ENCODE measurements at regions not wholly inside any gene's neighbourhood (a gene's known extent, or its start where the extent isn't known, plus 50 kb on each side); places are given as distances from the start of the nearest gene placed in this dataset.

DNA sequence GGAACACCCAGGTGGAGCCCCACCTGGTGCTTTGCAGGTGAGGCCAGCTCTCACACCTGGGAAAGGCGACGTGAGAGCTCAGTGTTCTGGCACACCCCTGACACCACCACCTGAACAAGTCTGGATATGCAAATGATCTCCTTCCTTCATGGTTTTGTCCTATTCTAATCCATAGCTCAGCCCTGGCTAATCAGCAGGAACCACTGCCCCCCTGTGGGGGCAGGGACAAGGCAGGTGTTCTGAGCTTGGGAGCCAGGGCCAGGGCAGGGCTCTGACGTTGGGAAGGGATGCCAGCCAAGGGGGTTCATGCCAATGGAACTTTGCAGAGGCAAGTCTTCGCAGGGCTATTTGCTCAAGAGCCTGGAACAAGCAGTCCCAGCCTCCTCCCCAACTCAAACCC lies 144.2 kb downstream of the TRIM29 start:
- TF ChIP-seq, protein P1, sequence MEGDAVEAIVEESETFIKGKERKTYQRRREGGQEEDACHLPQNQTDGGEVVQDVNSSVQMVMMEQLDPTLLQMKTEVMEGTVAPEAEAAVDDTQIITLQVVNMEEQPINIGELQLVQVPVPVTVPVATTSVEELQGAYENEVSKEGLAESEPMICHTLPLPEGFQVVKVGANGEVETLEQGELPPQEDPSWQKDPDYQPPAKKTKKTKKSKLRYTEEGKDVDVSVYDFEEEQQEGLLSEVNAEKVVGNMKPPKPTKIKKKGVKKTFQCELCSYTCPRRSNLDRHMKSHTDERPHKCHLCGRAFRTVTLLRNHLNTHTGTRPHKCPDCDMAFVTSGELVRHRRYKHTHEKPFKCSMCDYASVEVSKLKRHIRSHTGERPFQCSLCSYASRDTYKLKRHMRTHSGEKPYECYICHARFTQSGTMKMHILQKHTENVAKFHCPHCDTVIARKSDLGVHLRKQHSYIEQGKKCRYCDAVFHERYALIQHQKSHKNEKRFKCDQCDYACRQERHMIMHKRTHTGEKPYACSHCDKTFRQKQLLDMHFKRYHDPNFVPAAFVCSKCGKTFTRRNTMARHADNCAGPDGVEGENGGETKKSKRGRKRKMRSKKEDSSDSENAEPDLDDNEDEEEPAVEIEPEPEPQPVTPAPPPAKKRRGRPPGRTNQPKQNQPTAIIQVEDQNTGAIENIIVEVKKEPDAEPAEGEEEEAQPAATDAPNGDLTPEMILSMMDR (conservative IDR thresholded peaks at IDR 0.05; ENCODE audit: low read depth, low read length) = no peak
- no peak overlapping the region for H3K4me3 ChIP-seq (ENCODE audit: low read length)
- DNase-seq (ENCODE audit: low read depth) = no peak

DNA sequence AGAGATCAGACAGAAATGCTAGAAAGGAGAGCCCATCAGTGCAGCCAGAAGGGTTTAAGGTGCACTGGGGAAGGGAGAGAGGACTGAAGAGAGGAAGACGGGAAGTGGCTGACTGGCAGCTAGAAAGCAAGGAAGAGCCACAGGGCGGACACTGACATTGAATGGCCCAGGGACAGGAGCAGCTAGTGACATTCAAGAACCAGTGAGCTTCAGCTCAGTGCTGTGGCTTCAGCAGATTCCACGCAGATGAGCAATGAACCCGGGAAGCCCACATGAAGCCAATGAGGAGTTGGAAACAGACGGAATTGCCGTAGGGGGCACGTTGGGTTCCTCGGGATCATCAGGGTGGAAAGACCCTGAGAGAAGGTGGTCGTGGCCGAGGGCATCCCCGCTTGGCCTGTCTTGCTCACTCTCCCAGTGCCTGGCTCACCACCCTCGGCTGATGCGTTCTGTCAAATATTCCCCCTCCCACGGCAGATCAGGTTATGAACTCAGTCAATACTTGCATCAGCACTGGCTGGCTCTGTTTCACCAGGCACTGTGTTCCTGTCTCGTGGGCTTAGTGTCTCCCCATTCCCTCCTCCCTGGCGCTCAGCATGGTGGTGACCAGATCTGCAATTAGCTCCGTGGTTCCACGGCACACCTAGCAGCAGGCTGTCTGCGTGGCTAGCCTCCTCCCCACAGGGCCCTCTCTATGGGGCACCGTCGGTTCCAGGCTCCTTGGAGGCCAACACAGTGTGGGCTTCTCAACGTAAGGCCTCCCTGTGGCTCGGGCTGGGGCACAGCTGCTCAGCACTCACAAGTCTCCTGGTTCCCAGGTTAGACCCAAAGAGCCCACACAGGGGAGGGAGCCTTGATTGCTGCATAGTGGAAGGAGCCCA lies 145.5 kb downstream of the TRIM29 start:
- TF ChIP-seq, protein P1 (conservative IDR thresholded peaks at IDR 0.05; ENCODE audit: low read depth, low read length) = no peak
- no peak overlapping the region for H3K4me3 ChIP-seq (ENCODE audit: low read length)
- no peak for DNase-seq (ENCODE audit: low read depth)

GRCh38 chr11:119991669-119992068 lies 146.2 kb downstream of the TRIM29 start:
- TF ChIP-seq, protein P1 (conservative IDR thresholded peaks at IDR 0.05; ENCODE audit: low read depth, low read length) = no peak
- H3K4me3 ChIP-seq (ENCODE audit: low read length) = no peak overlapping the region
- DNase-seq (ENCODE audit: low read depth) = no peak

DNA sequence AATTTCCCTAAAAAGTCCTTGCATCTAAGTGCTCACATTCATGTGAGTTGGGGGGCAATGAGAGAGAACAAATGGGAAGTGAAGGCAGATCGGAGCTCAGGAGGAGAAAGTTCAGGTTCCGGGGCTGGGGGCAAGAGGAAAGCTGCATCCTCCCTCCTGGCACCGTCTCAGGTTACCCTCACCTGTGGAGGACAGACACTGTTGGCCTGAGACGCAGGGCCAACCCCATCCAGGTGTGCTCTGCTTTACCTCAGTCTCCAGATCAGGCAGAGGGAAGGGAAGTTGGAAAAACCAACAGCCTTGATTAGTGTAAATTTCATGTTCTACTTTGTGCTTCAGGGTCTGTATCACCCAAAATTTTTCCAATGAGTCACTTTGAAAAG lies 146.9 kb downstream of the TRIM29 start:
- DNase-seq (ENCODE audit: low read depth) = no peak
- H3K4me3 ChIP-seq (ENCODE audit: low read length) = no peak overlapping the region
- TF ChIP-seq, protein P1 (conservative IDR thresholded peaks at IDR 0.05; ENCODE audit: low read depth, low read length) = no peak

- H3K4me3 ChIP-seq (ENCODE audit: low read length) = no peak overlapping the region
- no peak for DNase-seq (ENCODE audit: low read depth)
- TF ChIP-seq, protein P1 (conservative IDR thresholded peaks at IDR 0.05; ENCODE audit: low read depth, low read length) = no peak
Observed at GRCh38 chr11:119990309-119991021, 147.4 kb downstream of the TRIM29 start.

- TF ChIP-seq, protein P1 (conservative IDR thresholded peaks at IDR 0.05; ENCODE audit: low read depth, low read length) = no peak
- no peak overlapping the region for H3K4me3 ChIP-seq (ENCODE audit: low read length)
- no peak for DNase-seq (ENCODE audit: low read depth)
Observed at GRCh38 chr11:119989159-119989821, 148.6 kb downstream of the TRIM29 start.

All from retinal pigment epithelial cell (primary cell).